ENCODE measurements at regions not wholly inside any gene's neighbourhood (a gene's known extent, or its start where the extent isn't known, plus 50 kb on each side); places are given as distances from the start of the nearest gene placed in this dataset.
"Not testable (repeated sequence)": the region's sequence is repeated elsewhere in the genome, so short reads cannot be mapped to it uniquely, and the experiment has no call there.

DNA sequence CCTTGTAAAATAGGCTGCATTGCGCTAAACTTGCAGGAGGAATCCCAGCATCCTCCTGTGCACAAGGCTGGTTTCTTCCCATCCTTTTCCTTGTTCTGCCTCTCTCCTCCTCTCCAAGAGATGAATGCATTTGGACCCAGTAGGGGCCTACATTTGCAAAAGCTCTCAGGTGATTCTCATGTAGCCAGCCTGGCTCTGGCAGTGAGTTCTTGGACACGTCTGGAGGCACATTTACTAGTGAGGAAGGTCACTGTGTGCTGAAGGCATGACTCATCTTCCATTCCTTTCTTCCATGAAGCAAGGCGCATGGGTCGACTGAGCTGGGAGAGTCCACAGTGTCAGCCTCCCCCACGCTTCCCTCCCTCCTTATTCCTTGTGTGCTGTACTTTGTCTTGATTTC lies 73.8 kb upstream of the KRTAP5-11 start:
- TF ChIP-seq EZH2 (IDR thresholded peaks at IDR 0.05; ENCODE audit: low read length): not testable (repeated sequence)
- TF ChIP-seq, protein P1, sequence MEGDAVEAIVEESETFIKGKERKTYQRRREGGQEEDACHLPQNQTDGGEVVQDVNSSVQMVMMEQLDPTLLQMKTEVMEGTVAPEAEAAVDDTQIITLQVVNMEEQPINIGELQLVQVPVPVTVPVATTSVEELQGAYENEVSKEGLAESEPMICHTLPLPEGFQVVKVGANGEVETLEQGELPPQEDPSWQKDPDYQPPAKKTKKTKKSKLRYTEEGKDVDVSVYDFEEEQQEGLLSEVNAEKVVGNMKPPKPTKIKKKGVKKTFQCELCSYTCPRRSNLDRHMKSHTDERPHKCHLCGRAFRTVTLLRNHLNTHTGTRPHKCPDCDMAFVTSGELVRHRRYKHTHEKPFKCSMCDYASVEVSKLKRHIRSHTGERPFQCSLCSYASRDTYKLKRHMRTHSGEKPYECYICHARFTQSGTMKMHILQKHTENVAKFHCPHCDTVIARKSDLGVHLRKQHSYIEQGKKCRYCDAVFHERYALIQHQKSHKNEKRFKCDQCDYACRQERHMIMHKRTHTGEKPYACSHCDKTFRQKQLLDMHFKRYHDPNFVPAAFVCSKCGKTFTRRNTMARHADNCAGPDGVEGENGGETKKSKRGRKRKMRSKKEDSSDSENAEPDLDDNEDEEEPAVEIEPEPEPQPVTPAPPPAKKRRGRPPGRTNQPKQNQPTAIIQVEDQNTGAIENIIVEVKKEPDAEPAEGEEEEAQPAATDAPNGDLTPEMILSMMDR (optimal IDR thresholded peaks at IDR 0.05 in 1 of 3, IDR thresholded peaks at IDR 0.05 in 1 of 3, conservative IDR thresholded peaks at IDR 0.05 in 1 of 3; ENCODE audit: extremely low read depth in 1 of 3, insufficient read depth in 2 of 3, low read length in 3 of 3): not testable (repeated sequence)
